HEK293 (cell line): ENCODE measurements at regions not wholly inside any gene's neighbourhood (a gene's known extent, or its start where the extent isn't known, plus 50 kb on each side); places are given as distances from the start of the nearest gene placed in this dataset.

ENCODE experiments used
- CTCF ChIA-PET: fragments of 350-600 bp; formaldehyde crosslinking; extraction: SDS; loops from one replicate; lab custom pipeline; 2021; ENCODE audit warnings: antibody characterized with exemption; lab: Yijun Ruan, JAX
- POLR2A ChIA-PET: fragments of 300-600 bp; formaldehyde crosslinking; extraction: SDS; loops from one replicate; lab custom pipeline; 2020; ENCODE audit warnings: antibody characterized with exemption, inconsistent platforms; lab: Yijun Ruan, JAX
- H3K27ac ChIP-seq: fragments of 200-500 bp; sonication (Bioruptor generic); 2 replicates; pipeline ENCODE4 v1.5.1; 2014; ENCODE audit warnings: low read depth, low read length, control low read depth, inconsistent platforms; ENCODE audit errors: extremely low read depth
- H3K36me3 ChIP-seq, 2 experiments: fragments of 200-500 bp in 1 of 2; sonication (Bioruptor generic) in 1 of 2; 1 replicate in 1 of 2; 2 replicates in 1 of 2; pipeline ENCODE4 v1.5.1; 2014 to 2017; ENCODE audit warnings: inconsistent platforms in 2 of 2, low read length in 2 of 2; ENCODE audit not compliant: control insufficient read depth in 2 of 2, insufficient read depth in 1 of 2
- H3K4me1 ChIP-seq: fragments of 200-500 bp; sonication (Bioruptor generic); 2 replicates; pipeline ENCODE4 v1.5.1; 2014; ENCODE audit warnings: mild to moderate bottlenecking, low read length, inconsistent platforms; ENCODE audit not compliant: control insufficient read depth, insufficient read depth
- H3K4me3 ChIP-seq: 2 replicates; pipeline ENCODE4 v1.5.1; 2011; ENCODE audit warnings: low read depth, mild to moderate bottlenecking, control low read depth, low read length, moderate library complexity
- H3K9me3 ChIP-seq: fragments of 200-500 bp; sonication (Bioruptor generic); 2 replicates; pipeline ENCODE4 v1.5.1; 2014; ENCODE audit warnings: low read depth, low read length, inconsistent platforms; ENCODE audit not compliant: control insufficient read depth, insufficient read depth
- CTCF ChIP-seq: fragments of 450-650 bp; formaldehyde crosslinking; IDR thresholded peaks from 2 replicates; pipeline ENCODE4 v1.5.1; 2016; ENCODE audit warnings: missing biosample characterization, missing genetic modification characterization
- PRDM1 ChIP-seq: fragments of 450-650 bp; formaldehyde crosslinking; IDR thresholded peaks from 2 replicates; pipeline ENCODE4; 2016; ENCODE audit warnings: missing biosample characterization, missing genetic modification characterization
- SCRT1 ChIP-seq: fragments of 450-650 bp; formaldehyde crosslinking; IDR thresholded peaks from 2 replicates; pipeline ENCODE4 v1.5.1; 2016; ENCODE audit warnings: missing biosample characterization, missing genetic modification characterization, borderline replicate concordance
- SCRT2 ChIP-seq: fragments of 450-650 bp; formaldehyde crosslinking; IDR thresholded peaks from 2 replicates; pipeline ENCODE4 v1.5.1; 2016; ENCODE audit warnings: missing biosample characterization, missing genetic modification characterization
- ZBTB17 ChIP-seq: fragments of 450-650 bp; formaldehyde crosslinking; IDR thresholded peaks from 2 replicates; pipeline ENCODE4 v1.5.1; 2016; ENCODE audit warnings: missing biosample characterization, missing genetic modification characterization
- ZBTB20 ChIP-seq: fragments of 450-650 bp; formaldehyde crosslinking; IDR thresholded peaks from 2 replicates; pipeline ENCODE4 v1.5.1; 2016; ENCODE audit warnings: missing biosample characterization, missing genetic modification characterization
- ZBTB8A ChIP-seq: fragments of 450-650 bp; formaldehyde crosslinking; IDR thresholded peaks from 2 replicates; pipeline ENCODE4 v1.5.1; 2016; ENCODE audit warnings: missing biosample characterization, missing genetic modification characterization
- ZNF10 ChIP-seq: fragments of 450-650 bp; formaldehyde crosslinking; IDR thresholded peaks from 2 replicates; pipeline ENCODE4 v1.5.1; 2017; ENCODE audit warnings: missing biosample characterization, missing genetic modification characterization
- ZNF112 ChIP-seq: fragments of 450-650 bp; formaldehyde crosslinking; IDR thresholded peaks from 2 replicates; pipeline ENCODE4 v1.5.0; 2017; ENCODE audit warnings: missing biosample characterization, missing genetic modification characterization
- ZNF138 ChIP-seq: fragments of 450-650 bp; formaldehyde crosslinking; IDR thresholded peaks from 2 replicates; pipeline ENCODE4 v1.5.1; 2016; ENCODE audit warnings: missing biosample characterization, missing genetic modification characterization, borderline replicate concordance
- ZNF140 ChIP-seq: fragments of 450-650 bp; formaldehyde crosslinking; IDR thresholded peaks from 2 replicates; pipeline ENCODE4 v1.5.1; 2016; ENCODE audit warnings: missing biosample characterization, missing genetic modification characterization
- ZNF184 ChIP-seq: fragments of 450-650 bp; IDR thresholded peaks from 2 replicates; pipeline ENCODE4 v1.5.1; 2018; ENCODE audit warnings: missing biosample characterization, mild to moderate bottlenecking, missing genetic modification characterization
- ZNF2 ChIP-seq: fragments of 450-650 bp; formaldehyde crosslinking; IDR thresholded peaks from 2 replicates; pipeline ENCODE4 v1.5.1; 2016; ENCODE audit warnings: missing biosample characterization, missing genetic modification characterization
- ZNF223 ChIP-seq: fragments of 450-650 bp; formaldehyde crosslinking; IDR thresholded peaks from 2 replicates; pipeline ENCODE4 v1.5.1; 2016; ENCODE audit warnings: missing biosample characterization, missing genetic modification characterization
- ZNF23 ChIP-seq: fragments of 450-650 bp; formaldehyde crosslinking; IDR thresholded peaks from 2 replicates; pipeline ENCODE4 v1.5.1; 2016; ENCODE audit warnings: missing biosample characterization, missing genetic modification characterization, borderline replicate concordance
- ZNF311 ChIP-seq: fragments of 450-650 bp; formaldehyde crosslinking; IDR thresholded peaks from 2 replicates; pipeline ENCODE4 v1.5.1; 2017; ENCODE audit warnings: missing biosample characterization, missing genetic modification characterization, borderline replicate concordance
- ZNF426 ChIP-seq: fragments of 450-650 bp; formaldehyde crosslinking; IDR thresholded peaks from 2 replicates; pipeline ENCODE4 v1.5.1; 2017; ENCODE audit warnings: missing biosample characterization, missing genetic modification characterization, mild to moderate bottlenecking, inconsistent platforms, moderate library complexity
- ZNF514 ChIP-seq: fragments of 450-650 bp; formaldehyde crosslinking; IDR thresholded peaks from 2 replicates; pipeline ENCODE4 v1.5.1; 2016; ENCODE audit warnings: missing biosample characterization, missing genetic modification characterization
- ZNF580 ChIP-seq: fragments of 450-650 bp; formaldehyde crosslinking; IDR thresholded peaks from 2 replicates; pipeline ENCODE4 v1.5.1; 2016; ENCODE audit warnings: missing biosample characterization, missing genetic modification characterization
- ZNF624 ChIP-seq: fragments of 450-650 bp; formaldehyde crosslinking; IDR thresholded peaks from 2 replicates; pipeline ENCODE4 v1.5.1; 2017; ENCODE audit warnings: missing biosample characterization, missing genetic modification characterization
- ZNF747 ChIP-seq: fragments of 450-650 bp; formaldehyde crosslinking; IDR thresholded peaks from 2 replicates; pipeline ENCODE4 v1.5.1; 2016; ENCODE audit warnings: missing biosample characterization, missing genetic modification characterization
- ZSCAN30 ChIP-seq: fragments of 450-650 bp; IDR thresholded peaks from 2 replicates; pipeline ENCODE4 v1.5.1; 2018; ENCODE audit warnings: missing biosample characterization, mild to moderate bottlenecking, missing genetic modification characterization, moderate library complexity
- TF ChIP-seq, protein P1 (sequence below): fragments of 450-650 bp; formaldehyde crosslinking; optimal IDR thresholded peaks from 2 replicates; pipeline ENCODE3; 2016; ENCODE audit warnings: missing biosample characterization, mild to moderate bottlenecking, missing genetic modification characterization
- TF ChIP-seq, protein P2 (sequence below): fragments of 450-650 bp; formaldehyde crosslinking; IDR thresholded peaks from 2 replicates; pipeline ENCODE4 v1.5.1; 2016; ENCODE audit warnings: missing biosample characterization, missing genetic modification characterization
- TF ChIP-seq, protein P3 (sequence below): fragments of 450-650 bp; formaldehyde crosslinking; IDR thresholded peaks from 2 replicates; pipeline ENCODE4 v1.5.1; 2017; ENCODE audit warnings: missing biosample characterization, missing genetic modification characterization

DNA sequence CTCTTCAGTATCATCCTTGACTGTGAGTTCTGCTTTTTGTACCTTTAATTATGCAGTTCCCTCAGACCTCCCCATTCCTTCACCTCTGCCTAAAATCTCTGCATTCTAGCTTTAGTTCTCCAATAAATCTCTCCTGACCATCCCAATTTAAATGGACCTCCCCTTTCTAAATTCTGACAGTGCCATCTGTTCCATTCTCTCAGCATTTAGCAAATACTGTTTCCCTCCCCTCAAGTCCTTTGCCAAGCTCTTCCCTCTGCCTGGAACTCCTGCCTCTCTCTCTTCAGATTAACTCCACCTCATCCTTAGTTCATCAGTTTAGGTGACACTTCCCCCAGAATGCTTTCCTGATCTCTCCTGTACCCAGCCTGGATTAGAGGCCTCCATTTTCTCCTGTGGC lies 54.0 kb upstream of the JUN start (continued):
- TF ChIP-seq ZNF2 (tag by site-specific recombination) (no peak), ZNF311 (tag by site-specific recombination) (no peak), ZBTB20 (tag by site-specific recombination) (no peak), ZNF140 (tag by site-specific recombination) (no peak), ZNF580 (tag by site-specific recombination) (no peak), ZNF426 (tag by site-specific recombination) (no peak)
- TF ChIP-seq, protein P1, sequence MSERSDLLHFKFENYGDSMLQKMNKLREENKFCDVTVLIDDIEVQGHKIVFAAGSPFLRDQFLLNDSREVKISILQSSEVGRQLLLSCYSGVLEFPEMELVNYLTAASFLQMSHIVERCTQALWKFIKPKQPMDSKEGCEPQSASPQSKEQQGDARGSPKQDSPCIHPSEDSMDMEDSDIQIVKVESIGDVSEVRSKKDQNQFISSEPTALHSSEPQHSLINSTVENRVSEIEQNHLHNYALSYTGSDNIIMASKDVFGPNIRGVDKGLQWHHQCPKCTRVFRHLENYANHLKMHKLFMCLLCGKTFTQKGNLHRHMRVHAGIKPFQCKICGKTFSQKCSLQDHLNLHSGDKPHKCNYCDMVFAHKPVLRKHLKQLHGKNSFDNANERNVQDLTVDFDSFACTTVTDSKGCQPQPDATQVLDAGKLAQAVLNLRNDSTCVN (tag by site-specific recombination), result no peak

GRCh38 chr1:58839147-58839795 lies 55.4 kb upstream of the JUN start:
- H3K9me3 ChIP-seq, result no peaks in the 10 kb centered on the region
- CTCF ChIA-PET, result no interaction called here
- TF ChIP-seq, protein P2, sequence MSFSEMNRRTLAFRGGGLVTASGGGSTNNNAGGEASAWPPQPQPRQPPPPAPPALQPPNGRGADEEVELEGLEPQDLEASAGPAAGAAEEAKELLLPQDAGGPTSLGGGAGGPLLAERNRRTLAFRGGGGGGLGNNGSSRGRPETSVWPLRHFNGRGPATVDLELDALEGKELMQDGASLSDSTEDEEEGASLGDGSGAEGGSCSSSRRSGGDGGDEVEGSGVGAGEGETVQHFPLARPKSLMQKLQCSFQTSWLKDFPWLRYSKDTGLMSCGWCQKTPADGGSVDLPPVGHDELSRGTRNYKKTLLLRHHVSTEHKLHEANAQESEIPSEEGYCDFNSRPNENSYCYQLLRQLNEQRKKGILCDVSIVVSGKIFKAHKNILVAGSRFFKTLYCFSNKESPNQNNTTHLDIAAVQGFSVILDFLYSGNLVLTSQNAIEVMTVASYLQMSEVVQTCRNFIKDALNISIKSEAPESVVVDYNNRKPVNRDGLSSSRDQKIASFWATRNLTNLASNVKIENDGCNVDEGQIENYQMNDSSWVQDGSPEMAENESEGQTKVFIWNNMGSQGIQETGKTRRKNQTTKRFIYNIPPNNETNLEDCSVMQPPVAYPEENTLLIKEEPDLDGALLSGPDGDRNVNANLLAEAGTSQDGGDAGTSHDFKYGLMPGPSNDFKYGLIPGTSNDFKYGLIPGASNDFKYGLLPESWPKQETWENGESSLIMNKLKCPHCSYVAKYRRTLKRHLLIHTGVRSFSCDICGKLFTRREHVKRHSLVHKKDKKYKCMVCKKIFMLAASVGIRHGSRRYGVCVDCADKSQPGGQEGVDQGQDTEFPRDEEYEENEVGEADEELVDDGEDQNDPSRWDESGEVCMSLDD (tag by site-specific recombination), result no peak
- TF ChIP-seq ZNF624 (tag by site-specific recombination), result no peak
- TF ChIP-seq CTCF (tag by site-specific recombination), result no peak
- TF ChIP-seq PRDM1 (tag by site-specific recombination), result no peak
- no peak for TF ChIP-seq ZNF184
- TF ChIP-seq, all 188 proteins: peak for 0
- H3K36me3 ChIP-seq, result no peaks in the 10 kb centered on the region
- POLR2A ChIA-PET, result interaction anchor here (0.7 to 1.7 kb wide), 2 partner anchors 9 to 39 kb away, joined by 3 to 4 read pairs; no protein-coding TSS in a partner anchor
- H3K4me1 ChIP-seq, result no peaks in the 10 kb centered on the region
- no peak overlapping the region for H3K4me3 ChIP-seq
- no peak overlapping the region for H3K27ac ChIP-seq

DNA sequence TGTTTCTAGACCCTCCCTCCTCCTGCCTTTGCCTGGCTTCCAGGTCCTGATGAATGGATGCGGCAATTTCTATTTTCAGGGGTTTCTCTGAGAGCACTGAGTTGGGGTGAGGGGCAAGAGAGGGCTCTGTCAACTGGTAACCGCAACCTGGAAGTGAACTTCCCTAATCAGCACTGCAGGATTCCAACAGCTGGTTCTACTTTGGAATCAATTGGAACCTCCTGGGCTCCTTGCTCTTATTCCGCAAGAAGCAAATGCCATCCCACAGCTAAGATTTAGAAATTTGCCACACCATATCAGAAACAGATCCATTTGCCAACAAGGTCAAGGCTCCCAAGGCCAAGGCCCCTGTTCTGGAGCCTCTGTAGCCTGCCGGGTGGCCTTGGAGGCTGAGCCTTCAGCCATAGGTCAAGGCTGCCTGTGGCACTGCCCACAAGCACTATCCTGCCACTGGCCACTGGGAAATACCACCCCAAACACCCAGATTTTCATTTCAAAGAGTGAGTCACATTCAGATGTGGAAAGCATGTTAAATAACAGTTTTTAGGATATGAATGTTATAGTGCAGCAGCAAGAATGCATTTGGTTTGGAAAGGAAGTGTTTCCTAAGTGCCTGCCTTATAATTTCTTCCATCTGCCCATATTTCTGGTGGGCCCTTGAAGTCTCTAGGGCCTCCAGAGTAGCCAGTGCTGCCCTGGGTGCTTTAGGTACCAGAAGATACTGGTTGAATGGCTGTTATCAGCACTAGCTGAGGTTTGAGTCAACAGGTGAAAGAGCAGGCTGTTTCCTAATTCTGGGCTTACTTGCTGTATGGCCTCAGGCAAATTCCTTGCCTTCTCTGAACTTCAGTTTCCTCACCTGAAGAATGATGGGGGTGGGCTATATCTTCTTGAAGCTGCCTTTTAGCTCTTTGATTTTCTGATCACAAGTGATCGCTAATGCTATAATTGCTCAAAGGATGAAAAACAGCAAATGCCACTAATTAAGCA lies 56.3 kb upstream of the JUN start:
- ChIA-PET POLR2A (no interaction called here), CTCF (interaction anchor here (0.6 to 1.0 kb wide), 4 partner anchors 18 to 78 kb away, joined by 3 read pairs; no protein-coding TSS in a partner anchor)
- Histone ChIP-seq H3K9me3 (no peaks in the 10 kb centered on the region), H3K36me3 (no peaks in the 10 kb centered on the region), H3K27ac (no peak overlapping the region), H3K4me1 (no peaks in the 10 kb centered on the region), H3K4me3 (no peak overlapping the region)
- no peak for TF ChIP-seq ZNF10 (tag by site-specific recombination)
- no peak for TF ChIP-seq ZBTB8A (tag by site-specific recombination)
- TF ChIP-seq ZNF514 (tag by site-specific recombination), result no peak
- TF ChIP-seq ZSCAN30 (tag by site-specific recombination), result no peak
- TF ChIP-seq, protein P3, sequence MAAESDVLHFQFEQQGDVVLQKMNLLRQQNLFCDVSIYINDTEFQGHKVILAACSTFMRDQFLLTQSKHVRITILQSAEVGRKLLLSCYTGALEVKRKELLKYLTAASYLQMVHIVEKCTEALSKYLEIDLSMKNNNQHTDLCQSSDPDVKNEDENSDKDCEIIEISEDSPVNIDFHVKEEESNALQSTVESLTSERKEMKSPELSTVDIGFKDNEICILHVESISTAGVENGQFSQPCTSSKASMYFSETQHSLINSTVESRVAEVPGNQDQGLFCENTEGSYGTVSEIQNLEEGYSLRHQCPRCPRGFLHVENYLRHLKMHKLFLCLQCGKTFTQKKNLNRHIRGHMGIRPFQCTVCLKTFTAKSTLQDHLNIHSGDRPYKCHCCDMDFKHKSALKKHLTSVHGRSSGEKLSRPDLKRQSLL, result no peak
- no peak for TF ChIP-seq ZNF112
- peak; percentile 62 for TF ChIP-seq SCRT1 (tag by site-specific recombination)
- no peak for TF ChIP-seq ZNF138 (tag by site-specific recombination)
- no peak for TF ChIP-seq ZNF223 (tag by site-specific recombination)
- no peak for TF ChIP-seq ZNF747
- TF ChIP-seq ZBTB17 (tag by site-specific recombination), result no peak
- no peak for TF ChIP-seq ZNF23 (tag by site-specific recombination)
- TF ChIP-seq SCRT2, result peak; percentile 85
